ENCODE measurements at regions not wholly inside any gene's neighbourhood (a gene's known extent, or its start where the extent isn't known, plus 50 kb on each side); places are given as distances from the start of the nearest gene placed in this dataset.

DNA sequence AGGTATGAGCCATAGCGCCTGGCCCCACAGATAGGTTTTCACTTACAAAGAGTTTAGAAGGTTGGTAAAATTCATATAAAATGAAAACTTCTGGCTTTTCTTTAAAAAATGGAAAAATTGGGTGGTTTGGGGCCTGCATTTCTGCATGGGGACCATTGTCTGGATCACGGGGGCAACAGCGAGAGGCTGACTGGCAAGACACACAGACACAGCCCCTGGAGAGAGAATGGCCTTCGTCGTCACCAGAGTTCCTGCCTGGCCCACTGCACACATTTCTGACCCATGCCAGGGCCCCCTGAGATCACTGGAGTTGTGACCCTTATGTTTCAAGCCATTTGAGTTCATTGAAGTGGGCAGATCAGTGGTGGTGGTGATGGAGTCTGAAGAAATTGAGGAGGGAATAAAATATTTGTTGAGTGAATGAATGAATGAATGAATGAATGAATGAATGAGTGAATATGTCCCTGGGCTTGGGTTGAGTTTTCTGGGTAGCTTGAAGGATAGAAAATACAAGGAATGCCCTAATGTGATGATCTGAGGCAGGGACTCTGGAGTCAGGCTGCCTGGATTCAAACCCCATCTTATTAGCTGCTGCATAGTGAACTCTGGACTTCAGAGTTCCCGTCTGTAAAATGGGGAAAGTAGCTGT is 173.8 kb downstream of the ZFP64 start:
- no peaks in the 10 kb centered on the region for H3K27me3 ChIP-seq (ENCODE audit: control insufficient read depth in 4 of 4, insufficient read depth in 4 of 4, low read length in 3 of 4)
- 97% methylated on average over 6 of the region's 6 CpGs for WGBS
- no peak overlapping the region for H3K4me3 ChIP-seq (ENCODE audit: low read depth in 1 of 3, low read length in 3 of 3)
- no peak overlapping the region for H3K9ac ChIP-seq (ENCODE audit: low read depth in 1 of 2, low read length in 2 of 2)
- no peaks in the 10 kb centered on the region for H3K9me3 ChIP-seq (ENCODE audit: control insufficient read depth in 4 of 4, low read length in 3 of 4)
- TF ChIP-seq FOXA1 (IDR thresholded peaks at IDR 0.05), result no peak
- no peak for TF ChIP-seq HNF4A (conservative IDR thresholded peaks at IDR 0.05)
- no peak for TF ChIP-seq JUND (IDR thresholded peaks at IDR 0.05)
- TF ChIP-seq GABPA (IDR thresholded peaks at IDR 0.05 in 1 of 2, conservative IDR thresholded peaks at IDR 0.05 in 1 of 2), result no peak
- TF ChIP-seq TAF1 (conservative IDR thresholded peaks at IDR 0.05), result no peak
- TF ChIP-seq FOXA2 (IDR thresholded peaks at IDR 0.05), result no peak
- TF ChIP-seq SP1 (IDR thresholded peaks at IDR 0.05), result no peak
- no peaks in the 10 kb centered on the region for H3K36me3 ChIP-seq (ENCODE audit: control insufficient read depth in 4 of 4, insufficient read depth in 3 of 4, low read depth in 1 of 4, low read length in 3 of 4)
- no peak overlapping the region for H3K27ac ChIP-seq (ENCODE audit: low read depth in 1 of 2, low read length in 2 of 2)
- no peaks in the 10 kb centered on the region for H3K4me1 ChIP-seq (ENCODE audit: control insufficient read depth in 4 of 4, insufficient read depth in 4 of 4, low read length in 3 of 4)
- DNase-seq (ENCODE audit: low spot score), result no peak

DNA sequence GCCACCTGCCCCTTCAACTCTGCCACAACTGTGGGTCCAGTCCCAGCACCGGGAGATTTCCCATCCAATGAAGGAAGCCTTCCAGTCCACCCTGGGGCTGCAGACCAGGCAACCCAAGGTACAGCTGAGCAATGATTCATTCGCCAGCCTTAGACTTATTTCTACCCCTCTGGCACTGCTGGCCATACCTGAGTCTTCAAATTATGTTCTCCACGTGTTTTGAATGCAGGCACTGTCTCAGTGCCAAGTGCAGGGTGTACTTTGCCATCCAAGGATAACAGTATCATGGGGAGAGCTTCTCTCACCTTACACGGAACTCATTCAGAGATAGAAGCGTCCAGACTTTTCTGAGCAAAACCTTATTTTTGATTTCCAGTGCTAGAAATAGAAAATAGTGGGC is 175.6 kb downstream of the ZFP64 start:
- Histone ChIP-seq H3K4me3 (ENCODE audit: low read depth in 1 of 3, low read length in 3 of 3) (no peak overlapping the region), H3K27ac (ENCODE audit: low read depth in 1 of 2, low read length in 2 of 2) (no peak overlapping the region), H3K9me3 (ENCODE audit: control insufficient read depth in 4 of 4, low read length in 3 of 4) (peaks cover 0 to 6% (median 4%) of the 10 kb centered on the region in 4 donors), H3K9ac (ENCODE audit: low read depth in 1 of 2, low read length in 2 of 2) (no peak overlapping the region), H3K36me3 (ENCODE audit: control insufficient read depth in 4 of 4, insufficient read depth in 3 of 4, low read depth in 1 of 4, low read length in 3 of 4) (no peaks in the 10 kb centered on the region), H3K27me3 (ENCODE audit: control insufficient read depth in 4 of 4, insufficient read depth in 4 of 4, low read length in 3 of 4) (no peaks in the 10 kb centered on the region), H3K4me1 (ENCODE audit: control insufficient read depth in 4 of 4, insufficient read depth in 4 of 4, low read length in 3 of 4) (no peaks in the 10 kb centered on the region)
- no peak for DNase-seq (ENCODE audit: low spot score)
- TF ChIP-seq, protein P1, sequence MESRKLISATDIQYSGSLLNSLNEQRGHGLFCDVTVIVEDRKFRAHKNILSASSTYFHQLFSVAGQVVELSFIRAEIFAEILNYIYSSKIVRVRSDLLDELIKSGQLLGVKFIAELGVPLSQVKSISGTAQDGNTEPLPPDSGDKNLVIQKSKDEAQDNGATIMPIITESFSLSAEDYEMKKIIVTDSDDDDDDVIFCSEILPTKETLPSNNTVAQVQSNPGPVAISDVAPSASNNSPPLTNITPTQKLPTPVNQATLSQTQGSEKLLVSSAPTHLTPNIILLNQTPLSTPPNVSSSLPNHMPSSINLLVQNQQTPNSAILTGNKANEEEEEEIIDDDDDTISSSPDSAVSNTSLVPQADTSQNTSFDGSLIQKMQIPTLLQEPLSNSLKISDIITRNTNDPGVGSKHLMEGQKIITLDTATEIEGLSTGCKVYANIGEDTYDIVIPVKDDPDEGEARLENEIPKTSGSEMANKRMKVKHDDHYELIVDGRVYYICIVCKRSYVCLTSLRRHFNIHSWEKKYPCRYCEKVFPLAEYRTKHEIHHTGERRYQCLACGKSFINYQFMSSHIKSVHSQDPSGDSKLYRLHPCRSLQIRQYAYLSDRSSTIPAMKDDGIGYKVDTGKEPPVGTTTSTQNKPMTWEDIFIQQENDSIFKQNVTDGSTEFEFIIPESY (IDR thresholded peaks at IDR 0.05), result no peak
- TF ChIP-seq, protein P2, sequence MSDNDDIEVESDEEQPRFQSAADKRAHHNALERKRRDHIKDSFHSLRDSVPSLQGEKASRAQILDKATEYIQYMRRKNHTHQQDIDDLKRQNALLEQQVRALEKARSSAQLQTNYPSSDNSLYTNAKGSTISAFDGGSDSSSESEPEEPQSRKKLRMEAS (IDR thresholded peaks at IDR 0.05), result no peak
- TF ChIP-seq SP1 (IDR thresholded peaks at IDR 0.05) (no peak), GABPA (IDR thresholded peaks at IDR 0.05 in 1 of 2, conservative IDR thresholded peaks at IDR 0.05 in 1 of 2) (no peak), NR2F2 (IDR thresholded peaks at IDR 0.05) (no peak), JUND (IDR thresholded peaks at IDR 0.05) (no peak), HNF4A (conservative IDR thresholded peaks at IDR 0.05) (no peak), RAD21 (IDR thresholded peaks at IDR 0.05) (no peak), TAF1 (conservative IDR thresholded peaks at IDR 0.05) (no peak), YY1 (IDR thresholded peaks at IDR 0.05) (no peak), RXRA (IDR thresholded peaks at IDR 0.05) (no peak), EGR1 (IDR thresholded peaks at IDR 0.05; ENCODE audit: low read depth in 2 of 2) (no peak), FOXA2 (IDR thresholded peaks at IDR 0.05) (no peak), FOXA1 (IDR thresholded peaks at IDR 0.05) (no peak)
- TF ChIP-seq, protein P3, sequence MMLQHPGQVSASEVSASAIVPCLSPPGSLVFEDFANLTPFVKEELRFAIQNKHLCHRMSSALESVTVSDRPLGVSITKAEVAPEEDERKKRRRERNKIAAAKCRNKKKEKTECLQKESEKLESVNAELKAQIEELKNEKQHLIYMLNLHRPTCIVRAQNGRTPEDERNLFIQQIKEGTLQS (IDR thresholded peaks at IDR 0.05), result no peak
- 91% methylated on average over 5 of the region's 5 CpGs for WGBS

DNA sequence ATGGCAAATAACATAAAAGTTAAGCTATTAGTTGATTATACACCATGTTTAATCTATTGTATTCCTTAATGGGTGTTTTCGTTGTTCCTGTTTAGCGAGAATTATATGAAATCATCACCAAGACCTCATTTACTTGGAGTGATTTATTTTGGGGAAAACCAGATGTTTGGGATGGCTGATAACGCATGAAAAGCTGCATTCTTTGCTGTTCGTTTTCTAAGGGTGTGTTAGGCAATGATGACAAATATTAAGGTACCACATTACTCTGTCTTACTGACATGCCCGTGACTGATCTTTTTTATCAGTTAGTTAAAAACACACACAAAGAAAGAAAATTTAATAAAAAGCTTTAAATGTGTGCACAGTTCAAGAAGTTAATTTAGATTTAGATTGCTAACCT is 176.4 kb downstream of the ZFP64 start:
- TF ChIP-seq, protein P1 (IDR thresholded peaks at IDR 0.05), result no peak
- no peak for TF ChIP-seq JUND (IDR thresholded peaks at IDR 0.05)
- no peak for TF ChIP-seq FOXA1 (IDR thresholded peaks at IDR 0.05)
- TF ChIP-seq, protein P4, sequence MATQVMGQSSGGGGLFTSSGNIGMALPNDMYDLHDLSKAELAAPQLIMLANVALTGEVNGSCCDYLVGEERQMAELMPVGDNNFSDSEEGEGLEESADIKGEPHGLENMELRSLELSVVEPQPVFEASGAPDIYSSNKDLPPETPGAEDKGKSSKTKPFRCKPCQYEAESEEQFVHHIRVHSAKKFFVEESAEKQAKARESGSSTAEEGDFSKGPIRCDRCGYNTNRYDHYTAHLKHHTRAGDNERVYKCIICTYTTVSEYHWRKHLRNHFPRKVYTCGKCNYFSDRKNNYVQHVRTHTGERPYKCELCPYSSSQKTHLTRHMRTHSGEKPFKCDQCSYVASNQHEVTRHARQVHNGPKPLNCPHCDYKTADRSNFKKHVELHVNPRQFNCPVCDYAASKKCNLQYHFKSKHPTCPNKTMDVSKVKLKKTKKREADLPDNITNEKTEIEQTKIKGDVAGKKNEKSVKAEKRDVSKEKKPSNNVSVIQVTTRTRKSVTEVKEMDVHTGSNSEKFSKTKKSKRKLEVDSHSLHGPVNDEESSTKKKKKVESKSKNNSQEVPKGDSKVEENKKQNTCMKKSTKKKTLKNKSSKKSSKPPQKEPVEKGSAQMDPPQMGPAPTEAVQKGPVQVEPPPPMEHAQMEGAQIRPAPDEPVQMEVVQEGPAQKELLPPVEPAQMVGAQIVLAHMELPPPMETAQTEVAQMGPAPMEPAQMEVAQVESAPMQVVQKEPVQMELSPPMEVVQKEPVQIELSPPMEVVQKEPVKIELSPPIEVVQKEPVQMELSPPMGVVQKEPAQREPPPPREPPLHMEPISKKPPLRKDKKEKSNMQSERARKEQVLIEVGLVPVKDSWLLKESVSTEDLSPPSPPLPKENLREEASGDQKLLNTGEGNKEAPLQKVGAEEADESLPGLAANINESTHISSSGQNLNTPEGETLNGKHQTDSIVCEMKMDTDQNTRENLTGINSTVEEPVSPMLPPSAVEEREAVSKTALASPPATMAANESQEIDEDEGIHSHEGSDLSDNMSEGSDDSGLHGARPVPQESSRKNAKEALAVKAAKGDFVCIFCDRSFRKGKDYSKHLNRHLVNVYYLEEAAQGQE (IDR thresholded peaks at IDR 0.05), result no peak
- WGBS, result 86% methylated on average over 5 of the region's 5 CpGs
- Histone ChIP-seq H3K9ac (ENCODE audit: low read depth in 1 of 2, low read length in 2 of 2) (no peak overlapping the region), H3K9me3 (ENCODE audit: control insufficient read depth in 4 of 4, low read length in 3 of 4) (peaks cover 0 to 9% (median 6%) of the 10 kb centered on the region in 4 donors), H3K4me1 (ENCODE audit: control insufficient read depth in 4 of 4, insufficient read depth in 4 of 4, low read length in 3 of 4) (no peaks in the 10 kb centered on the region), H3K27me3 (ENCODE audit: control insufficient read depth in 4 of 4, insufficient read depth in 4 of 4, low read length in 3 of 4) (no peaks in the 10 kb centered on the region), H3K36me3 (ENCODE audit: control insufficient read depth in 4 of 4, insufficient read depth in 3 of 4, low read depth in 1 of 4, low read length in 3 of 4) (no peaks in the 10 kb centered on the region), H3K4me3 (ENCODE audit: low read depth in 1 of 3, low read length in 3 of 3) (no peak overlapping the region), H3K27ac (ENCODE audit: low read depth in 1 of 2, low read length in 2 of 2) (no peak overlapping the region)
- no peak for DNase-seq (ENCODE audit: low spot score)

All from liver (tissue), 7 donors.